ENCODE measurements at regions not wholly inside any gene's neighbourhood (a gene's known extent, or its start where the extent isn't known, plus 50 kb on each side); places are given as distances from the start of the nearest gene placed in this dataset.
"Not testable (repeated sequence)": the region's sequence is repeated elsewhere in the genome, so short reads cannot be mapped to it uniquely, and the experiment has no call there.

DNA sequence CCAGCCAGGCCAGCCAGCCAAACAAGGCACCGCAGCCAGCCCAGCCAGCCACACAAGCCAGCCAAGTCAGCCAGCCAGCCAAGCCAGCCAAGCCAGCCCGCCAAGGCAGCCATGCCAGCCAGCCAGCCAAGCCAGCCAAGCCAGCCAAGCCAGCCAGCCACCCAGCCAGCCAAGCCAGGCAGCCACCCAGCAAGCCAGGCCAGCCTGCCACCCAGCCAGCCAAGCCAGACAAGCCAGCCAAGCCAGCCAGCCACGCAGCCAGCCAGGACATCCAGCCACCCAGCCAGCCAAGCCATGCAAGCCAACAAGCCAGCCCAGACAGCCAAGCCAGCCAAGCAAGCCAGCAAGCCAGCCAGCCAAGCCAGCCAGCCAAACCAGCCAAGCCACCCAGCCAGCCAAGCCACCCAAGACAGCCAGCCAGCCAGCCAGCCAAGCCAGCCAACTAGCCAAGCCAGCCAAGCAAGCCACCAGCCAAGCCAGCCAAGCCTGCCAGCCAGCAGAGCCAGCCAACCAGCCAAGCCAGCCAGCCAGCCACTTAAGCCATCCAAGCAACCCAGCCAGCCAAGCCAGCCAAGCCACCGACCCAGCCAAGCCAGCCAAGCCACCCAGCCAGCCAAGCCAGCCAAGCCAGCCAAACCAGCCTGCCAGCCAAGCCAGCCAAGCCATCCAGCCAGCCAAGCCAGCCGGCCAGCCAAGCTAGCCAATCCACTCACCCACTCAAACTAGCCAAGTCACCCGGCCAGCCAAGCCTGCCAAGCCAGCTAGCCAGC lies 341.3 kb upstream of the PLGLB2 start:
- not testable (repeated sequence) for DNase-seq (ENCODE audit: low read depth in 2 of 2)

DNA sequence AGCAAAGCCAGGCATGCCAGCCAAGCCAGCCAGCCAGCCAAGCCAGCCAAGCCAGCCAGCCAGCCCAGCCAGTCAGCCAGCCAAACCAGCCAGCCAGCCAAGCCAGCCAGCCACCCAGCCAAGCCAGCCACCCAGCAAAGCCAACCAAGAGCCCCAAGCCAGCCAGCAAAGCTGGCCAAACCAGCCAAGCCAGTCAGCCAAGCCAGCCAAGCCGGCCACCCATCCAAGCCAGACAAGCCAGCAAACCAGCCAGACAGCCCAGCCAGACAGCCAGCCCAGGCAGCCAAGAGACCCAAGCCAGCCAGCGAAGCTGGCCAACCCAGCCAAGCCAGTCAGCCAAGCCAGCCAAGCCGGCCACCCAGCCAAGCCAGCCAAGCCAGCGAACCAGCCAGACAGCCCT lies 338.3 kb upstream of the PLGLB2 start:
- not testable (repeated sequence) for DNase-seq (ENCODE audit: low read depth in 2 of 2)

DNA sequence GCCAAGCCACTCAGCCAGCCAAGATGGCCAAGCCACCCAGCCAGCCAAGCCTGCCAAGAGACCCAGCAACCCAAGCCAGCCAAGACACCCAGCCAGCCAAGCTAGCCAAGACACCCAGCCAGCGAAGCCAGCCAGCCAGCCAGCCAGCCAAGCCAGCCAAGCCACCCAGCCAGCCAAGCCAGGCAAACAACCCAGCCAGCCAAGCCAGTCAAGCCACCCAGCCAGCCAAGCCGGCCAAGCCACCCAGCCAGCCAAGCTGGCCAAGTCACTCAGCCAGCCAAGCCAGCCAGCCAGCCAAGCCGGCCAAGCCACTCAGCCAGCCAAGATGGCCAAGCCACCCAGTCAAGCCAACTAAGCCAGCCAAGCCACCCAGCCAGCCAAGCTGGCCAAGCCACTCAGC lies 337.5 kb upstream of the PLGLB2 start:
- DNase-seq (ENCODE audit: low read depth in 2 of 2) = not testable (repeated sequence)

DNA sequence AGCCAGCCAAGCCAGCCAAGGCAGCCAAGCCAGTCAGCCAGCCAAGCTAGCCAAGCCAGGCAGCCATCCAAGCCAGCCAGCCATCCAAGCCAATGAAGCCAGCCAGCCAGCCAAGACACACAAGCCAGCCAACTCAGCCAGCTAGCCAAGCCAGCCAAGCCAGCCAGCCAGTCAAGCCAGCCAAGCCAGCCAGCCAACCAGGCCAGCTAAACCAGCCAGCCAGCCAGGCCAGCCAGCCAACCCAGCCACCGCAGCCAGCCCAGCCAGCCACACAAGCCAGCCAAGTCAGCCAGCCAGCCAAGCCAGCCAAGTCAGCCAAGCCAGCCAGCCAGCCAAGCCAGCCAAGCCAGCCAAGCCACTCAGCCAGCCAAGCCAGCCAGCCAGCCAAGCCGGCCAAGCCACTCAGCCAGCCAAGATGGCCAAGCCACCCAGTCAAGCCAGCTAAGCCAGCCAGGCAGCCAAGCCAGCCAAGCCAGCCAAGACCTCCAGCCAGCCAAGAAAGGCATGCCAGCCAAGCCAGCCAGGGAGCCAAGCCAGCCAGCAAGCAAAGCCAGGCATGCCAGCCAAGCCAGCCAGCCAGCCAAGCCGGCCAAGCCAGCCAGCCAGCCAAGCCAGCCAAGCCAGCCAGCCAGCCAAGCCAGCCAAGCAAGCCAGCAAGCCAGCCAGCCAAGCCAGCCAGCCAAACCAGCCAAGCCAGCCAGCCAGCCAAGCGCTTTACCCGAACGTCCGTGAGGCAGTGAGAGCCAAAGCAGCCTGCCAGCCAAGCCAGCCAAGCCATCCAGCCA lies 335.7 kb upstream of the PLGLB2 start:
- DNase-seq (ENCODE audit: low read depth in 2 of 2) = not testable (repeated sequence)

DNA sequence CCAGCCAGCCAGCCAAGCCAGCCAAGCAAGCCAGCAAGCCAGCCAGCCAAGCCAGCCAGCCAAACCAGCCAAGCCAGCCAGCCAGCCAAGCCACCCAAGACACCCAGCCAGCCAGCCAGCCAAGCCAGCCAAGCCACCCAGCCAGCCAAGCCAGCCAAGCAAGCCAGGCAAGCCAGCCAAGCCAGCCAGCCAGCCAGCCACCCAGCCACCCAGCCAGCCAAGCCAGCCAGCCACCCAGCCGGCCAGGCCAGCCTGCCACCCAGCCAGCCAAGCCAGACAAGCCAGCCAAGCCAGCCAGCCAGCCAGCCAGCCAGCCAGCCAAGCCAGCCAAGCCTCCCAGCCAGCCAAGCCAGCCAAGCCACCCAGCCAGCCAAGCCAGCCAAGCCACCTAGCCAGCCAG lies 333.6 kb upstream of the PLGLB2 start:
- not testable (repeated sequence) for DNase-seq (ENCODE audit: low read depth in 2 of 2)

DNA sequence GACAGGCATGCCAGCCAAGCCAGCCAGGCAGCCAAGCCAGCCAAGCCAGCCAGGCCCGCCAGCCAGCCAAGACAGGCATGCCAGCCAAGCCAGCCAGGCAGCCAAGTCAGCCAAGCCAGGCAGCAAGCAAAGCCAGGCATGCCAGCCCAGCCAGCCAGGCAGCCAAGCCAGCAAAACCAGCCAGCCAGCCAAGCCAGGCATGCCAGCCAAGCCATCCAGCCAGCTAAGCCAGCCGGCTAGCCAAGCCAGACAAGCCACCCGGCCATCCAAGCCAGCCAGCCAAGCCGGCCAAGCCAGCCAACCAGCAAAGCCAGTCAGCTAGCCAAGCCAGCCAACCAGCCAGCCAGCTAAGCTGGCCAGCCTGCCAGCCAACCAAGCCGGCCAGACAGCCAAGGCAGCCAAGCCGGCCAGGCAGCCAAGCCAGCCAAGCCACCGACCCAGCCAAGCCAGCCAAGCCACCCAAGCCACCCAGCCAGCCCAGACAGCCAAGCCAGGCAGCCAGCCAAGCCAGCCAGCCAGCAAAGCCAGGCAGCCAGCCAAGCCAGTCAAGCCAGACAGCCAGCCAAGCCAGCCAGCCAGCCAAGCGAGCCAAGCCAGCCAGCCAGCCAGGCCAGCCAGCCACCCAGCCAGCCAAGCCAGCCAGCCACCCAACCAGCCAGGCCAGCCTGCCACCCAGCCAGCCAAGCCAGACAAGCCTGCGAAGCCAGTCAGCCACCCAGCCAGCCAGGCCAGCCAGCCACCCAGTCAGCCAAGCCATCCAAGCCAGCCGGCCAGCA lies 332.9 kb upstream of the PLGLB2 start:
- DNase-seq (ENCODE audit: low read depth in 2 of 2) = not testable (repeated sequence)

DNA sequence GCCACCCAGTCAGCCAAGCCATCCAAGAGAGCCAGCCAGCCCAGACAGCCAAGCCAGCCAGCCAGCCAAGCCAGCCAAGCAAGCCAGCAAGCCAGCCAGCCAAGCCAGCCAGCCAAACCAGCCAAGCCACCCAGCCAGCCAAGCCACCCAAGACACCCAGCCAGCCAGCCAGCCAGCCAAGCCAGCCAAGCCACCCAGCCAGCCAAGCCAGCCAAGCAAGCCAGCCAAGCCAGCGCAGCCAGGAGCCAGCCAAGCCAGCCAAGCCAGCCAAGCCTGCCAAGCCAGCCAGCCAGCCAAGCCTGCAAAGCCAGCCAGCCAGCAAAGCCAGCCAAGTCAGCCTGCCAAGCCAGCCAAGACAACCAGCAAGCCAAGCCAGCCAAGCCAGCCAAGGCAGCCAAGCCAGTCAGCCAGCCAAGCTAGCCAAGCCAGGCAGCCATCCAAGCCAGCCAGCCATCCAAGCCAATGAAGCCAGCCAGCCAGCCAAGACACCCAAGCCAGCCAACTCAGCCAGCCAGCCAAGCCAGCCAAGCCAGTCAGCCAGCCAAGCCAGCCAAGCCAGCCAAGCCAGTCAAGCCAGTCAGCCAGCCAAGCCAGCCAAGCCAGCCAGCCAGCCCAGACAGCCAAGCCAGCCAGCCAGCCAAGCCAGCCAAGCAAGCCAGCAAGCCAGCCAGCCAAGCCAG lies 332.2 kb upstream of the PLGLB2 start:
- not testable (repeated sequence) for DNase-seq (ENCODE audit: low read depth in 2 of 2)

DNA sequence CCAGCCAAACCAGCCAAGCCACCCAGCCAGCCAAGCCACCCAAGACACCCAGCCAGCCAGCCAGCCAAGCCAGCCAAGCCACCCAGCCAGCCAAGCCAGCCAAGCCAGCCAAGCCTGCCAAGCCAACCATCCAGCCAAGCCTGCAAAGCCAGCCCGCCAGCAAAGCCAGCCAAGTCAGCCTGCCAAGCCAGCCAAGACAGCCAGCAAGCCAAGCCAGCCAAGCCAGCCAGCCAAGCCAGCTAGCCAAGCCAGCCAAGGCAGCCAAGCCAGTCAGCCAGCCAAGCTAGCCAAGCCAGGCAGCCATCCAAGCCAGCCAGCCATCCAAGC lies 331.7 kb upstream of the PLGLB2 start:
- DNase-seq (ENCODE audit: low read depth in 2 of 2) = not testable (repeated sequence)

DNA sequence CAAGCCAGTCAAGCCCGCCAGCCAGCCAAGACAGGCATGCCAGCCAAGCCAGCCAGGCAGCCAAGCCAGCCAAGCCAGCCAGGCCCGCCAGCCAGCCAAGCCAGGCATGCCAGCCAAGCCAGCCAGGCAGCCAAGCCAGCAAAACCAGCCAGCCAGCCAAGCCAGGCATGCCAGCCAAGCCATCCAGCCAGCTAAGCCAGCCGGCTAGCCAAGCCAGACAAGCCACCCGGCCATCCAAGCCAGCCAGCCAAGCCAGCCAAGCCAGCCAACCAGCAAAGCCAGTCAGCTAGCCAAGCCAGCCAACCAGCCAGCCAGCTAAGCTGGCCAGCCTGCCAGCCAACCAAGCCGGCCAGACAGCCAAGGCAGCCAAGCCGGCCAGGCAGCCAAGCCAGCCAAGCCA lies 330.7 kb upstream of the PLGLB2 start:
- DNase-seq (ENCODE audit: low read depth in 2 of 2) = not testable (repeated sequence)

DNA sequence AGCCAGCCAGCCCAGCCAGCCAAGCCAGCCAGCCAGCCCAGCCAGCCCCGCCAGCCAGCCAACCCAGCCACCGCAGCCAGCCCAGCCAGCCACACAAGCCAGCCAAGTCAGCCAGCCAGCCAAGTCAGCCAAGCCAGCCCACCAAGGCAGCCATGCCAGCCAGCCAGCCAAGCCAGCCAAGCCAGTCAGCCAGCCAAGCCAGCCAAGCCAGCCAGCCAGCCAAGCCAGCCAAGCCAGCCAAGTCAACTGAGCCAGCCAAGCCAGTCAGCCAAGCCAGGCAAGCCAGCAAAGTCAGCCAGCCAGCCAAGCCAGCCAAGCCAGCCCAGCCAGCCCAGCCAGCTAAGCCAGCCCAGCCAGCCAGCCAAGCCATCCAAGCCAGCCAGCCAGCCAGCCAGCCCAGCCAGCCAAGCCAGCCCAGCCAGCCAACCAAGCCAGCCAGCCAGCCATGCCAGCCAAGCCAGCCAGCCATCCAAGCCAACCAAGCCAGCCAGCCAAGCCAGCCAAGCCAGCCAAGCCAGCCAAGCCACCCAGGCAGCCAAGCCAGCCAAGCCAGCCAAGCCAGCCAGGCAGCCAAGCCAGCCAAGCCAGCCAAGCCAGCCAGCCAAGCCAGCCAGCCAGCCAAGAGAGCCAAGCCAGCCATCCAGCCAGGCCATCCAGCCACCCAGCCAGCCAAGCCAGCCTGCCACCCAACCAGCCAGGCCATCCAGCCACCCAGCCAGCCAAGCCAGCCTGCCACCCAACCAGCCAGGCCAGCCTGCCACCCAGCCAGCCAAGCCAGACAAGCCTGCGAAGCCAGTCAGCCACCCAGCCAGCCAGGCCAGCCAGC lies 329.9 kb upstream of the PLGLB2 start:
- not testable (repeated sequence) for DNase-seq (ENCODE audit: low read depth in 2 of 2)

DNA sequence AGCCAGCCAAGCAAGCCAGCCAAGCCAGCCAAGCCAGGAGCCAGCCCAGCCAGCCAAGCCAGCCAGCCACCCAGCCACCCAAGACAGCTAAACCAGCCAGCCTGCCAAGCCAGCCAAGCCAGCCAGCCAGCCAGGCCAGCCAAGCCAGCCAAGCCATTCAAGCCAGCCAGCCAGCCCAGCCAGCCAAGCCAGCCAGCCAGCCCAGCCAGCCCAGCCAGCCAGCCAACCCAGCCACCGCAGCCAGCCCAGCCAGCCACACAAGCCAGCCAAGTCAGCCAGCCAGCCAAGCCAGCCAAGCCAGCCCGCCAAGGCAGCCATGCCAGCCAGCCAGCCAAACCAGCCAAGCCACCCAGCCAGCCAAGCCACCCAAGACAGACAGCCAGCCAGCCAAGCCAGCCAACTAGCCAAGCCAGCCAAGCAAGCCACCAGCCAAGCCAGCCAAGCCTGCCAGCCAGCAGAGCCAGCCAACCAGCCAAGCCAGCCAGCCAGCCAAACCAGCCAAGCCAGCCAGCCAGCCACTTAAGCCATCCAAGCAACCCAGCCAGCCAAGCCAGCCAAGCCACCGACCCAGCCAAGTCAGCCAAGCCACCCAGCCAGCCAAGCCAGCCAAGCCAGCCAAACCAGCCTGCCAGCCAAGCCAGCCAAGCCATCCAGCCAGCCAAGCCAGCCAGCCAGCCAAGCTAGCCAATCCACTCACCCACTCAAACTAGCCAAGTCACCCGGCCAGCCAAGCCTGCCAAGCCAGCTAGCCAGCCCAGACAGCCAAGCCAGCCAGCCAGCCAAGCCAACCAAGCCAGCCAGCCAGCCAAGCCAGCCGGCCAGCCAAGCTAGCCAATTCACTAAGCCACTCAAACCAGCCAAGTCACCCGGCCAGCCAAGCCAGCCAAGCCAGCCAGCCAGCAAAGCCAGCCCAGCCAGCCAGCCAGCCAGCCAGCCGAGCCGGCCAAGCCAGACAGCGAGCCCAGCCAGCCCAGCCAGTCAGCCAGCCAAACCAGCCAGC lies 328.8 kb upstream of the PLGLB2 start:
- DNase-seq (ENCODE audit: low read depth in 2 of 2) = not testable (repeated sequence)

DNA sequence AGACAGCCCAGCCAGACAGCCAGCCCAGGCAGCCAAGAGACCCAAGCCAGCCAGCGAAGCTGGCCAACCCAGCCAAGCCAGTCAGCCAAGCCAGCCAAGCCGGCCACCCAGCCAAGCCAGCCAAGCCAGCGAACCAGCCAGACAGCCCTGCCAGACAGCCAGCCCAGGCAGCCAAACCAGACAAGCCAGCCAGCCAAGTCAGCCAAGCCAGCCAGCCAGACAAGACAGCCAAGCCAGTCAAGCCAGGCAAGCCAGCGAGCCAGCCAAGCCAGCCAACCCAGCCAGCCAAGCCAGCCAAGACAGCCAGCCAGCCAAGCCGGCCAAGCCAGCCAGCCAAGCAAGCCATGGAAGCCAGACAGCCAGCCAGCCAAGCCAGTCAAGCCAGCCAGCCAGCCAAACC lies 327.9 kb upstream of the PLGLB2 start:
- DNase-seq (ENCODE audit: low read depth in 2 of 2) = not testable (repeated sequence)

DNA sequence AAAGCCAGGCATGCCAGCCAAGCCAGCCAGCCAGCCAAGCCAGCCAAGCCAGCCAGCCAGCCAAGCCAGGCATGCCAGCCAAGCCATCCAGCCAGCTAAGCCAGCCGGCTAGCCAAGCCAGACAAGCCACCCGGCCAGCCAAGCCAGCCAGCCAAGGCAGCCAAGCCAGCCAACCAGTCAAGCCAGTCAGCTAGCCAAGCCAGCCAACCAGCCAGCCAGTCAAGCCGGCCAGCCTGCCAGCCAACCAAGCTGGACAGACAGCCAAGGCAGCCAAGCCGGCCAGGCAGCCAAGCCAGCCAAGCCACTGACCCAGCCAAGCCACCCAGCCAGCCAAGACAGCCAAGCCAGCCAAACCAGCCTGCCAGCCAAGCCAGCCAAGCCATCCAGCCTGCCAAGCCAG lies 326.9 kb upstream of the PLGLB2 start:
- DNase-seq (ENCODE audit: low read depth in 2 of 2) = not testable (repeated sequence)

DNA sequence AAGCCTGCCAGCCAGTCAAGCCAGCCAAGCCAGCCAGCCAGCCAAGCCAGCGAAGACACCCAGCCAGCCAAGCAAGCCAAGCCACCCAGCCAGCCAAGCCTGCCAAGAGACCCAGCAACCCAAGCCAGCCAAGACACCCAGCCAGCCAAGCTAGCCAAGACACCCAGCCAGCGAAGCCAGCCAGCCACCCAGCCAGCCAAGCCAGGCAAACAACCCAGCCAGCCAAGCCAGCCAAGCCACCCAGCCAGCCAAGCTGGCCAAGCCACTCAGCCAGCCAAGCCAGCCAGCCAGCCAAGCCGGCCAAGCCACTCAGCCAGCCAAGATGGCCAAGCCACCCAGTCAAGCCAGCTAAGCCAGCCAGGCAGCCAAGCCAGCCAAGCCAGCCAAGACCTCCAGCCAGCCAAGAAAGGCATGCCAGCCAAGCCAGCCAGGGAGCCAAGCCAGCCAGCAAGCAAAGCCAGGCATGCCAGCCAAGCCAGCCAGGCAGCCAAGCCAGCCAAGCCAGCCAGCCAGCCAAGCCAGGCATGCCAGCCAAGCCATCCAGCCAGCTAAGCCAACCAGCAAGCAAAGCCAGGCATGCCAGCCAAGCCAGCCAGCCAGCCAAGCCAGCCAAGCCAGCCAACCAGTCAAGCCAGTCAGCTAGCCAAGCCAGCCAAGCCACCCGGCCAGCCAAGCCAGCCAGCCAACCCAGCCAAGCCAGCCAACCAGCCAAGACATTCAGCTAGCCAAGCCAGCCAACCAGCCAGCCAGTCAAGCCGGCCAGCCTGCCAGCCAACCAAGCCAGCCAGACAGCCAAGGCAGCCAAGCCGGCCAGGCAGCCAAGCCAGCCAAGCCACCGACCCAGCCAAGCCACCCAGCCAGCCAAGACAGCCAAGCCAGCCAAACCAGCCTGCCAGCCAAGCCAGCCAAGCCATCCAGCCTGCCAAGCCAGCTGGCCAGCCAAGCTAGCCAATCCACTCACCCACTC lies 323.8 kb upstream of the PLGLB2 start:
- DNase-seq (ENCODE audit: low read depth in 2 of 2) = not testable (repeated sequence)

DNA sequence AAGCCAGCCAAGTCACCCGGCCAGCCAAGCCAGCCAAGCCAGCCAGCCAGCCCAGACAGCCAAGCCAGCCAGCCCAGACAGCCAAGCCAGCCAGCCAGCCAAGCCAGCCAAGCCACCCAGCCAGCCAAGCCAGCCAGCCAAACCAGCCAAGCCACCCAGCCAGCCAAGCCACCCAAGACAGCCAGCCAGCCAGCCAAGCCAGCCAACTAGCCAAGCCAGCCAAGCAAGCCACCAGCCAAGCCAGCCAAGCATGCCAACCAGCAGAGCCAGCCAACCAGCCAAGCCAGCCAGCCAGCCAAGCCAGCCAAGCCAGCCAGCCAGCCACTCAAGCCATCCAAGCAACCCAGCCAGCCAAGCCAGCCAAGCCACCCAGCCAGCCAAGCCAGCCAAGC lies 323.1 kb upstream of the PLGLB2 start:
- DNase-seq (ENCODE audit: low read depth in 2 of 2) = not testable (repeated sequence)

DNA sequence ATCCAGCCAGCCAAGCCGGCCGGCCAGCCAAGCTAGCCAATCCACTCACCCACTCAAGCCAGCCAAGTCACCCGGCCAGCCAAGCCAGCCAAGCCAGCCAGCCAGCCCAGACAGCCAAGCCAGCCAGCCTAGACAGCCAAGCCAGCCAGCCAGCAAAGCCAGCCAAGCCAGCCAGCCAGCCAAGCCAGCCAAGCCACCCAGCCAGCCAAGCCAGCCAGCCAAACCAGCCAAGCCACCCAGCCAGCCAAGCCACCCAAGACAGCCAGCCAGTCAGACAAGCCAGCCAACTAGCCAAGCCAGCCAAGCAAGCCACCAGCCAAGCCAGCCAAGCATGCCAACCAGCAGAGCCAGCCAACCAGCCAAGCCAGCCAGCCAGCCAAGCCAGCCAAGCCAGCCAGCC lies 322.7 kb upstream of the PLGLB2 start:
- not testable (repeated sequence) for DNase-seq (ENCODE audit: low read depth in 2 of 2)

DNA sequence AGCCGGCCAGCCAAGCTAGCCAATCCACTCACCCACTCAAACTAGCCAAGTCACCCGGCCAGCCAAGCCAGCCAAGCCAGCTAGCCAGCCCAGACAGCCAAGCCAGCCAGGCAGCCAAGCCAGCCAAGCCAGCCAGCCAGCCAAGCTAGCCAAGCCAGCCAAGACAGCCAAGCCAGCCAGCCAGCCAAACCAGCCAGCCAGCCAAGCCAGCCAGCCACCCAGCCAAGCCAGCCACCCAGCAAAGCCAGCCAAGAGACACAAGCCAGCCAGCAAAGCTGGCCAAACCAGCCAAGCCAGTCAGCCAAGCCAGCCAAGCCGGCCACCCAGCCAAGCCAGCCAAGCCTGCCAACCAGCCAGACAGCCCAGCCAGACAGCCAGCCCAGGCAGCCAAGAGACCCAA lies 322.2 kb upstream of the PLGLB2 start:
- DNase-seq (ENCODE audit: low read depth in 2 of 2) = not testable (repeated sequence)

DNA sequence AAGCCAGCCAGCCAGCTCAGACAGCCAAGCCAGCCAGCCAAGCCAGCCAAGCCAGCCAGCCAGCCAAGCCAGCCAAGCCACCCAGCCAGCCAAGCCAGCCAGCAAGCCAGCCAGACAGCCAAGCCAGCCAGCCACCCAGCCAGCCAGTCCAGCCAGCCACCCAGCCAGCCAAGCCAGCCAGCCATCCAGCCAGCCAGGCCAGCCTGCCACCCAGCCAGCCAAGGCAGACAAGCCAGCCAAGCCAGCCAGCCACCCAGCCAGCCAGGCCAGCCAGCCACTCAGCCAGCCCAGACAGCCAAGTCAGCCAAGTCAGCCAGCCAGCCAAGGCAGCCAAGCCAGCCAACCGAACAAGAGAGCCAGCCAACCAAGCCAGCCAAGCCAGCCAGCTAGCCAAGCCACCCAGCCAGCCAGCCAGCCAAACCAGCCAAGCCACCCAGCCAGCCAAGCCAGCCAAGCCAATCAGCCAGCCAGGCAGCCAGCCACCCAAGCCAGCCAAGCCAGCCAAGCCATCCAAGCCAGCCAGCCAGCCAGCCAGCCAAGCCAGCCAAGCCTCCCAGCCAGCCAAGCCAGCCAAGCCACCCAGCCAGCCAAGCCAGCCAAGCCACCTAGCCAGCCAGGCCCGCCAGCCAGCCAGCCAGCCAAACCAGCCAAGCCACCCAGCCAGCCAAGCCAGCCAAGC lies 319.3 kb upstream of the PLGLB2 start:
- not testable (repeated sequence) for DNase-seq (ENCODE audit: low read depth in 2 of 2)
